Limb (tissue), 2 donors: ENCODE measurements at regions not wholly inside any gene's neighbourhood (a gene's known extent, or its start where the extent isn't known, plus 50 kb on each side); places are given as distances from the start of the nearest gene placed in this dataset.

Source experiments
- DNase-seq, 2 donors: peaks; one replicate each; pipeline ENCODE4 v3.0.0-alpha.2; 2016; ENCODE audit errors: extremely low spot score in 2 of 2

- no peak for DNase-seq
Measured at GRCh38 chr4:184879271-184879670, 53.5 kb upstream of the ACSL1 start.

DNA sequence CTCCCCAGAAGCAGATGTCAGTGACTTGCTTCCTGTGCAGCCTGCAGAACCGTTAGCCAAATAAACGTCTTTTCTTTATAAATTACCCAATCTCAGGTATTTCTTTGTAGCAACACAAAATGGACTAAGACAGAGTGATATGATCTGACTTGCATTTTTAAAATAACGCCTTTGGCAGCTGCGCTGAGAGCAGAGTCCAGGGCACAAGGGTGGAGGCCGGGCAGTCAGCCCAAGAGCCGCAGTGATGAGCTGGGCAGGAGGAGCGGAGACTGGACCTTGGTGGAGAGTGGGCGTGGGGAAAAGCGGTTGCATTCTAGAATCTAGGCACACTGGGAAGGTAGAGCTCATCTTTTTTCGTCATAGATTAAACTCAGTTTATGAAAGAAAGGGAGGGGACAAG lies 56.5 kb upstream of the ACSL1 start:
- no peak for DNase-seq

DNA sequence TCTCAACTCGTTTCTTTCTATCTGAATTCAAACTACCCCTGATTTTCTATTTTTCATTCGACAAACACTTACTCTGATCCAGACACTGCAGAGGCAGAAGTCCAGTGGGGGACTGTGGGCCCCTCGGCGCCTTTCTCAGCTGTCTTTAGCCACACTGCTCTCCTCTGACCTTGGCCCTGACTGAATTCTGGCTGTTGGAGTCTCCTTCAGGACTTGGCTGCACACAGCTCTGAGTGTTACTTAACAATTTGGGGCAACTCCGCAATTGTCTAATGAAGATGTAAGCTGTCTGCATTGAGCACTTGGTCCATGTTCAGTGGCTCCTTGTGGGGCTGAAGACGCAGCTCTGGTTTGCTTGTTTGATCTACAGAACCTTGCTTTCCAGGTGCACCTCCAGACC lies 57.3 kb upstream of the ACSL1 start:
- DNase-seq: no peak

- no peak for DNase-seq
Measured at GRCh38 chr4:184884883-184885282, 59.1 kb upstream of the ACSL1 start.

DNA sequence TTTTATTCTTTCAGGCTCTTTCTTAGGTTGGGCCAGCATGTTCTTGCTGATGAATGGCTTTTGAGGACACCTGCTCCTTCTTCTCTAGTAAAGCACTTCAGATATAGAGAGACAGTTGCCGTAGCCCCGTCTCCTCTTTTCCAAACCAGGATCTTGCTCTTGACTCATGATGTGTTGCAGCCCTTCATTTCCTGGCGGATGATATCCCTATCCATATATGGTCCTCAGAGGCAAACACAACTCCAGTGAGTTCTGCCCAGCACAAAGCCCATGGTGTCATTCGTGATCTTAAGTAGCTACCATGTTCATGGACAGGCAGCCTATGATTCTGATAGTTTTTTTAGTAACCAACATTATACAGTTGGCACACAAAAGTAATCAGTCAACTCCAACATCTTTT lies 59.8 kb upstream of the ACSL1 start:
- DNase-seq: no peak

DNA sequence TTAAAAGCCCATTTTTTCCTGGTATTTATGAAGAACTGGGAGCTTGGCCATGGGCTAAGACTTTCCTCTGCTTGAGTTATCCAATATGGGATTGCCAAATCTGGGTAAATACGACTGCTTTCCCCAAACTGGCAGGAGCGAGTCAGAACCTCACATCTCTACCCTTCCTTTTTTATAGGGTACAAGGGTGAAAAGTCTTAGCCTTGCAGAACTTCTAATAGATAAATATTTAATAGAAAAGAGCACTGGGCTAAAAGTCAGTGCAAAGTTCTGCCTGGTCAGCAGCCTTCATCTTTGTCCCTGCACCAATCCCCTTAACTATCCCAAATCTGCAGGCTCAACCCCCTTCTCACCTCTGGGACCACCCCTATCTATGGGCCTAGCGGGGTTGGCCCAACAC lies 61.6 kb upstream of the ACSL1 start:
- no peak for DNase-seq

- no peak for DNase-seq
Measured at GRCh38 chr4:184887947-184888346, 62.2 kb upstream of the ACSL1 start.

GRCh38 chr4:184889666-184890335 lies 64.0 kb upstream of the ACSL1 start:
- DNase-seq: no peak

DNA sequence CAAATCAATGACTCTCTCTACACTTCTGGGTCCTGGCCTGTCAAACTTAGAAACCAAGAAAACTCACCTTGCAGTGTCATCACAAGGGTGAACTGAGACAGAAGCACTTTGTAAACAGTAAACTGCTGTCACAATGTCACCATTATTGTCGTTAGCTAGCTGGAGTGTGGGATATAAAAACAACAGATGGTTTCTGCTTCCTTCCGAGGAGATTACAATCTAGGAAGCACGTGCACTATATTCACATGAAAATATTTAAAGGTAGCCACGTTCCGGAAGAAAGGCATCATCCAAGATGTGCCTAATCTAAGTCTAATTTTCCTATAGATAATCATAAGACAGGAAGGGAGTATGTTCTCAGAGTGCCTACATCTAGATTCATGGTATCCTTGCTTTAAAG lies 64.7 kb upstream of the ACSL1 start:
- DNase-seq: no peak

DNA sequence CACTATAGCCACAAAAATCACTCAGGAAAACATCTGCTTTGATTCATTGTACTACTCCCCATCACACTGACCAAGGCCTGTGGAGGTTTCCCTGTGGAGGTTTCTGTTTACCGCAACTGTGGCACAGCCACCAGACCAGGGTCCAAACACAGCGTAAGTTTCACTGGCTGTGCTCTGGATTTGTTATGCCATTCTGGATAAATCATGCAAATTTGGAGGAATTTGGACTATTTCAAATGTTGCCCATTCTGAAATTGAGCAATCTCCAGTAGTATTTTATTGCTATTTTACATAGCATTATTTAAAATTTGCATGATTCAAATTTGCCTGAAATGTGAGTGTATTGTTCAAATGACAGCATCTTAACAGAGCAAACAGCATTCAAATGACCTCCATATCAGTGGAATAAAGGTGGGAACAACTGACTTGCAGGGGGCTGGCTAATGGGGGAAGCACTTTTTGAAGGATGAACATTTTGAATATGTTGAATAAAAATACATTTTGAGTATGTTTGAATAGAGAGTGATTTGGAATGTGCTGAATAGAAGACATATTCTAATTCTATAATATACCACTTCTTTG lies 66.1 kb upstream of the ACSL1 start:
- no peak for DNase-seq

GRCh38 chr4:184892999-184893398 lies 67.2 kb upstream of the ACSL1 start:
- no peak for DNase-seq

DNA sequence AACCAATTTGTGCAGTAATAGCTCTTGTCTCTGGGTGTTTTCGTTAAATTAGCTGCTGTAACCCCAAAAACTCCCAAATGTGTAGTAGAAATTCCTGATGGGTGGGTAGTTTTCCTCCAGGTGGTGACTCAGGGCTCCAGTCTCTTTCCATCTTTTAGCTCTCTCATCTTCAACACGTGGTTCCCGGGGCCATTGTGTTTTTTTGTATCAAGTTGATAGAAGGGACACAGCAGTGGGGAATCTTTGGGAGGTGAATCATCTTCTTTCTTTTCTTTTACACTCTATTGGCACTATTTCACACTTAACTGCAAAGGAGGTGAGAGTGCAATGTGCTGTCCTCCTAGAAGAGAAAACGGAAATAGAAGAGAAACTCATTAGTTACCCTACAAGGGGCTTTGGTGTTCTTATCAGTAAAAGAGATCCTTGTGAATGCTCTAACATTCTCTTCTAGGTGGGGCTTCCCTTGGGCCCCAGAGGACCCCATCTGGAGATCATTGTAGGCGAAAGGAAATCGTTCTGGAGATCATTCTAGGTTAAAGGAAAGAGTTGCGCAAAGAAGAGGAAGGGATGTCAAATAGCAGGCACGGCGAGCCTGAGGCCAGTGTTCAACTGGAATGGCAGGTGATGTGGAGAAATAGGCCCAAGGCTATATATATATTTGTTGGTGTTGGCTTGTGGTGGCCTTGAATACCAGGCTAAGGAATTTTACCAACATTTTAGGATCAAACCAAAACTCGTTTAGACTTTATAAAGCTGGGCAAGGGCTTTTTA lies 68.2 kb upstream of the ACSL1 start:
- DNase-seq: no peak

- DNase-seq: no peak
Measured at GRCh38 chr4:184895012-184895695, 69.4 kb upstream of the ACSL1 start.

GRCh38 chr4:184896868-184897715 lies 71.3 kb upstream of the ACSL1 start:
- no peak for DNase-seq

DNA sequence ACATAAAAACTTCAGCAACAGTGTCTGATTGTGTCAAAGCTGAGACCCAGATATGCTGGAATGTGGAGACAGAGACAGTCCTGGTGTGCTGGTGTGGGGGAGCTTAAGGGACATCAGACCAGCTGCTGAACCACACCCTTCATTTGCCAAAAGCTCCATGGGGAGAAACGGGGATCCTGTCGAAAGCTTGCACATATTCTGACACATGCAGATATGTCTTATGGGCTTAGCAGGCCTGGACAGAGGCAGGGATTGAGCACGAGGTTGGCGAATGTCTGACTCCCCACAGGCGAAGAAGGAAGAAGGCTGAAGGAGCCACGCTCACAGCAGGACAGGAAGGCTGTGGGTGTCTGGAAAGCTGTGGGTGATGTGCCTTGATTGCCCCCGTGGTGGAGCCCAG lies 72.1 kb upstream of the ACSL1 start:
- DNase-seq: no peak

- no peak for DNase-seq
Measured at GRCh38 chr4:184898793-184899192, 73.0 kb upstream of the ACSL1 start.

- no peak for DNase-seq
Measured at GRCh38 chr4:184899261-184900134, 73.7 kb upstream of the ACSL1 start.

DNA sequence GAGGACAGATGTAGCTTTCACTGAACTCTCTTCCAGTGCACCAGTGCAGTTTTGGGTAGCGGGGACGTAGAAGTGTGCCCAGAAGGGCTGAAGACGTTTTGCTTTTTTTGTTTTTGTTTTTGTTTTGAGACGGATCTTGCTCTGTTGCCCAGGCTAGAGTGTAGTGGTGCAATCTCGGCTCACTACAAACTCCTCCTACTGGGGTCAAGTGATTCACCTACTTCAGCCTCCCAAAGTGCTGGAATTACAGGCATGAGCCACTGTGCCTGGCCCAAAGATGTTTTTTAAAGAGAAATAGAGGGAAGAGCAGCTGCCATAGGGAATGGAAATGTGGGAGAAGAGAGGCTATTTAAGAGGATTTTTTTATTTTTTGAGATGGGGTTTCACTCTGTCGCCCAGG lies 74.4 kb upstream of the ACSL1 start:
- no peak for DNase-seq

DNA sequence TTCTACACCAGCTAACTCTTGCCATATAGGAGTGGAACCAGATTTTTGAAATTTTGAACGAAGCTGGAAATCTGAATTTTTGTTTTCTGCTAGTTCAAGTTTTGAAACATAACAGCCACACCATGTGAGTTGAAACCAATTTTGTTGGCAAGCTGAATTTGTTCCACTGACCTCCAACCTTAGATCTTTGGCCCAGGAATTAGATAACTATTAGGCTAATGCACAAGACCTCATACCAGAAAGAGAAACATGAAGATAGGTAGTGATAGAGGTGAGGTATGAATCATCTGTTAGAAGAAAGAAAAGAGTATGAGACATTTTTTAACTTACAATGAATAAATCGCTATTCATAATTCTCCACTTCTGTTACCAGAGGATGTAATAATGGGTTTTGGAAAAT lies 76.8 kb upstream of the ACSL1 start:
- DNase-seq: no peak

DNA sequence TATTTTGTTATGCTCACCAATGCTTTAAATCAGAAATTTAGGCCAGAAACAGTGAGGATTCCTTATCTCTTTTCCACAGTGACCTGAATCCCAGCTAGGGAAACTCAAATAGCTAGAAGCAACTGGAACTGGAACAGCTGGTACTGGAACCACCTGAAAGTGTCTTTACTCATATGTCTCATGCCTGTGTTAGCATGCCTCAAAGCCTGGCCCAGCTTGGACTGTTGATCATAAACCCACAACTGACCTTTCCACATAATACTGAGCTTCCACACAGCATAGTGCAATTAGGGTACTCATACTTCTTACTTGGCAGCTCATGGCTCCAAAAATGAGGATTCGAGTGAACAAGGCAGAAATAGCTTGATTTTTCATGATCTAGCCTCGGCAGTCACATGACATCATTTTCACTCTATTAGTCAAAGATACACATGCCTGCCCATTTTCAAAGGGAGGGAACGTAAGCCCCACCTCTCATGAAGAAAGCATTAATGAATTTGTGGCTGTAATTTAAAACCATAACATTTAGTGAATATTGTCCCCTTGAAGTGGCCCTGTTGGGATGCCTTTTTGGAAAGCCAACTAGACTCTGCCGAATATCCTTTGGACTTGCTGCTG lies 80.8 kb upstream of the ACSL1 start:
- DNase-seq: no peak
